Heart left ventricle (tissue), 13 donors: ENCODE measurements at regions not wholly inside any gene's neighbourhood (a gene's known extent, or its start where the extent isn't known, plus 50 kb on each side); places are given as distances from the start of the nearest gene placed in this dataset.

ENCODE experiments used
- CTCF ChIP-seq, 12 donors: fragments of 200-600 bp; sonication (generic) in 4 of 12; IDR thresholded peaks; one replicate each; pipeline versions ENCODE4 v1.5.0 to v1.8.0; 2018 to 2022; ENCODE audit warnings: antibody characterized with exemption in 12 of 12, mild to moderate bottlenecking in 5 of 12
- POLR2A ChIP-seq, 2 donors: fragments of 450-650 bp; IDR thresholded peaks; one replicate each; pipeline ENCODE4 v1.6.1; 2017; ENCODE audit warnings: antibody characterized with exemption in 2 of 2, mild to moderate bottlenecking in 2 of 2, moderate library complexity in 2 of 2
- donor health status: ischemic (EF 13 %, LVEDD 7.1; RV severe dilation, severe dysfunction).
- donor health status: DM: no; HTN: yes; CAD: no.
- donor health status: DM: no; HTN: no; CAD: no.
- donor health status: ischemic (EF 25% LVEDD 6.9; RV normal size, moderate dysfunction).
- donor health status: ischemic (EF 25% LVEDD 5.7; RV mildly dilated, moderate dysfunction).
- donor health status: ischemic (EF 35%, LVEDD 5.7; RV mildly dilated, moderate dysfunction).
- donor health status: nonischemic (EF 11% LVEDD 7.7; RV severe dilation, severe dysfunction).
- donor health status: DM: yes; HTN: yes; CAD: no.
- donor health status: PGD.
- donor health status: ischemic (EF 29% LVEDD 5.4; RV normal size, mild dysfunction).
- donor health status: nonischemic (EF 23%, LVEDD 6.1; RV moderate dilation, normal function).

- TF ChIP-seq CTCF (IDR thresholded peaks at IDR 0.05): no peak
- no peak for TF ChIP-seq POLR2A (IDR thresholded peaks at IDR 0.05)
These were observed 468.2 kb upstream of the MEF2C start for GRCh38 chr5:89351222-89351621.
